Neural cell (in vitro differentiated cells): ENCODE measurements at regions not wholly inside any gene's neighbourhood (a gene's known extent, or its start where the extent isn't known, plus 50 kb on each side); places are given as distances from the start of the nearest gene placed in this dataset.

Experiments
- H2AFZ ChIP-seq: fragments of 200-600, 300-800 bp; sonication (generic), shearing (Covaris generic); 2 replicates; pipeline ENCODE4 v1.6.0; 2014; ENCODE audit warnings: low read depth, mild to moderate bottlenecking, antibody characterized with exemption, low read length, moderate library complexity
- H3F3A ChIP-seq: fragments of 200-600 bp; shearing (Covaris generic); 2 replicates; pipeline ENCODE4 v1.6.1; 2016; ENCODE audit warnings: mild to moderate bottlenecking, moderate library complexity, mixed read lengths, antibody characterized with exemption, low read length; ENCODE audit not compliant: insufficient read depth, poor library complexity, severe bottlenecking
- H3K27ac ChIP-seq: fragments of 200-600, 300-800 bp; sonication (generic), shearing (Covaris generic); 2 replicates; pipeline ENCODE4 v1.5.1; 2014; ENCODE audit warnings: mild to moderate bottlenecking, low read length, moderate library complexity
- H3K27me3 ChIP-seq: fragments of 300-800, 200-600 bp; sonication (generic), shearing (Covaris generic); 2 replicates; pipeline ENCODE4 v1.6.0; 2014; ENCODE audit warnings: mild to moderate bottlenecking, low read depth, low read length, moderate library complexity; ENCODE audit not compliant: insufficient read depth
- H3K36me3 ChIP-seq: fragments of 300-800, 200-600 bp; sonication (generic), shearing (Covaris generic); 2 replicates; pipeline ENCODE4 v1.5.1; 2014; ENCODE audit warnings: mild to moderate bottlenecking, antibody characterized with exemption, low read length, moderate library complexity; ENCODE audit not compliant: insufficient read depth
- H3K4me2 ChIP-seq: fragments of 300-800, 200-600 bp; sonication (generic), shearing (Covaris generic); 2 replicates; pipeline ENCODE4 v1.6.0; 2014; ENCODE audit warnings: mild to moderate bottlenecking, low read length
- H3K4me3 ChIP-seq: fragments of 300-800, 200-600 bp; sonication (generic), shearing (Covaris generic); 2 replicates; pipeline ENCODE4 v1.5.1; 2014; ENCODE audit warnings: mild to moderate bottlenecking, low read length, moderate library complexity
- H3K79me2 ChIP-seq: fragments of 200-600 bp; shearing (Covaris generic); replicated peaks from 2 replicates; pipeline ENCODE4 v1.6.0; 2014; ENCODE audit warnings: mild to moderate bottlenecking, low read length, moderate library complexity; ENCODE audit not compliant: insufficient read depth
- H3K9ac ChIP-seq: fragments of 300-800, 200-600 bp; sonication (generic), shearing (Covaris generic); 2 replicates; pipeline ENCODE4 v1.6.1; 2016; ENCODE audit warnings: mild to moderate bottlenecking, low read length, mixed read lengths
- H3K9me2 ChIP-seq: fragments of 200-600 bp; shearing (Covaris generic); 2 replicates; pipeline ENCODE4 v1.6.1; 2016; ENCODE audit warnings: mild to moderate bottlenecking, low read length, mixed read lengths; ENCODE audit not compliant: insufficient read depth
- H3K9me3 ChIP-seq: fragments of 200-600, 300-800 bp; sonication (generic), shearing (Covaris generic); 2 replicates; pipeline ENCODE4 v1.6.1; 2016; ENCODE audit warnings: mild to moderate bottlenecking, mixed run types, low read length, moderate library complexity, mixed read lengths
- H4K20me1 ChIP-seq: fragments of 200-600 bp; shearing (Covaris generic); 2 replicates; pipeline ENCODE4 v1.6.1; 2016; ENCODE audit warnings: mild to moderate bottlenecking, mixed run types; ENCODE audit not compliant: insufficient read depth
- CTCF ChIP-seq: fragments of 450-650 bp; IDR thresholded peaks from 2 replicates; pipeline ENCODE4 v1.5.1; 2014; ENCODE audit warnings: antibody characterized with exemption, mild to moderate bottlenecking, moderate library complexity; ENCODE audit not compliant: poor library complexity, severe bottlenecking
- EP300 ChIP-seq: fragments of 450-650 bp; conservative IDR thresholded peaks from 2 replicates; pipeline ENCODE4 v1.6.1; 2014; ENCODE audit warnings: antibody characterized with exemption, mild to moderate bottlenecking, moderate library complexity; ENCODE audit not compliant: poor library complexity, severe bottlenecking
- EZH2 ChIP-seq: fragments of 200-600, 300-800 bp; shearing (Covaris generic), sonication (generic); IDR thresholded peaks from 2 replicates; pipeline ENCODE4 v1.6.1; 2014; ENCODE audit warnings: antibody characterized with exemption, low read length, borderline replicate concordance, mild to moderate bottlenecking; ENCODE audit not compliant: insufficient read depth, poor library complexity, severe bottlenecking
- MXI1 ChIP-seq: fragments of 450-650 bp; conservative IDR thresholded peaks from 2 replicates; pipeline ENCODE4 v1.6.1; 2014; ENCODE audit warnings: antibody characterized with exemption, mild to moderate bottlenecking; ENCODE audit not compliant: poor library complexity, severe bottlenecking
- POLR2AphosphoS5 ChIP-seq: IDR thresholded peaks from 2 replicates; pipeline ENCODE4 v1.6.1; 2012
- RAD21 ChIP-seq: fragments of 450-650 bp; conservative IDR thresholded peaks from 2 replicates; pipeline ENCODE4 v1.6.1; 2014; ENCODE audit warnings: antibody characterized with exemption, mild to moderate bottlenecking, moderate library complexity
- REST ChIP-seq: IDR thresholded peaks from 2 replicates; pipeline ENCODE4 v1.6.1; 2012; ENCODE audit warnings: borderline replicate concordance
- SMC3 ChIP-seq: fragments of 450-650 bp; conservative IDR thresholded peaks from 2 replicates; pipeline ENCODE4 v1.6.1; 2014; ENCODE audit warnings: antibody characterized with exemption, mild to moderate bottlenecking, moderate library complexity; ENCODE audit not compliant: poor library complexity
- TAF1 ChIP-seq: IDR thresholded peaks from 2 replicates; pipeline ENCODE4 v1.6.1; 2012; ENCODE audit warnings: low read depth

DNA sequence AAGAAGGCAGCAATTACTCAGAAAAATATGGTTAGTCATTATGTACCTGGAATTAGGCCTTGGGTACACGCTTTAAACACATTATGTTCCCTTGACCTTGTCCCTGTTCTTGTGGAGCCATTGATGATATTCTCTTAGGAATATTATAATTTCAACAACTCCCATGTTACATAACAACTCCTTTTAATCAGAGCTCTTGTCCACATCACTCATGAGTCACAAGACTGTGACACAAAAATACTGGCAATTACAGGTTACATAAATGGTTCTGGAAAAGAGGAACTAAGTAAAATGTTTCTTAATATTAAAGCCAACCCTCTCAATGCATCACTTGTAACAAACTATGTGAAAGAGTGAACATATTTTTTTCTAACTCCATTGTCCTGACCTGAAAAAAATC, 143.8 kb upstream of the PCLO start:
- Histone ChIP-seq H3K9me2 (no peaks in the 10 kb centered on the region), H3F3A (no peaks in the 10 kb centered on the region), H3K79me2 (no peaks in the 10 kb centered on the region), H3K27ac (no peak overlapping the region), H3K4me3 (no peak overlapping the region), H3K36me3 (no peaks in the 10 kb centered on the region), H3K9me3 (no peaks in the 10 kb centered on the region), H4K20me1 (no peaks in the 10 kb centered on the region), H3K4me2 (no peak overlapping the region), H3K27me3 (no peaks in the 10 kb centered on the region), H2AFZ (no peak overlapping the region), H3K9ac (no peak overlapping the region)
- TF ChIP-seq SMC3, result no peak
- no peak for TF ChIP-seq EZH2
- TF ChIP-seq REST, result no peak
- no peak for TF ChIP-seq MXI1
- TF ChIP-seq TAF1, result no peak
- no peak for TF ChIP-seq EP300
- TF ChIP-seq POLR2AphosphoS5, result no peak
- TF ChIP-seq CTCF, result no peak
- TF ChIP-seq RAD21, result no peak

DNA sequence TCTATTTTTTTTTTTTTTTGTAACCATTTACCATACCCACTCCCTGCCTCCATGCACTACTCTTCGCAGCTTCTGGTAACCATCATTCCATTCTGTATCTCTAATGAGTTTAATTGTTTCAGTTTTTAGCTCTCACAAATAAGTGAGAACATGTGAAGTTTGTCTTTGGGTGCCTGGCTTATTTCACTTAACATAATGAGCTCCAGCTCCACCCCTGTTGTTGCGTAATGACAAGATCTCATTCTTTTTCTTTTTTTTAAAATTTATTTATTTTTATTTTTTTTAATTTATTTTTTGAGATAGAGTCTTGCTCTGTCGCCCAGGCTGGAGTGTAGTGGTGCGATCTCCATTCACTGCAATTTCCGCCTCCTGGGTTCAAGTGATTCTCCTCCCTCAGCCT, 142.3 kb upstream of the PCLO start:
- H3K4me2 ChIP-seq, result no peak overlapping the region
- no peak overlapping the region for H3K9ac ChIP-seq
- H3K4me3 ChIP-seq, result no peak overlapping the region
- no peaks in the 10 kb centered on the region for H3K9me2 ChIP-seq
- H3K27ac ChIP-seq, result no peak overlapping the region
- H3K9me3 ChIP-seq, result no peaks in the 10 kb centered on the region
- H4K20me1 ChIP-seq, result no peaks in the 10 kb centered on the region
- H3F3A ChIP-seq, result no peaks in the 10 kb centered on the region
- no peak overlapping the region for H2AFZ ChIP-seq
- H3K36me3 ChIP-seq, result no peaks in the 10 kb centered on the region
- no peaks in the 10 kb centered on the region for H3K79me2 ChIP-seq
- H3K27me3 ChIP-seq, result no peaks in the 10 kb centered on the region
- TF ChIP-seq EP300 (no peak), SMC3 (no peak), TAF1 (no peak), REST (no peak), MXI1 (no peak), POLR2AphosphoS5 (no peak), EZH2 (no peak), RAD21 (no peak), CTCF (no peak)
